ENCODE measurements at regions not wholly inside any gene's neighbourhood (a gene's known extent, or its start where the extent isn't known, plus 50 kb on each side); places are given as distances from the start of the nearest gene placed in this dataset.

DNA sequence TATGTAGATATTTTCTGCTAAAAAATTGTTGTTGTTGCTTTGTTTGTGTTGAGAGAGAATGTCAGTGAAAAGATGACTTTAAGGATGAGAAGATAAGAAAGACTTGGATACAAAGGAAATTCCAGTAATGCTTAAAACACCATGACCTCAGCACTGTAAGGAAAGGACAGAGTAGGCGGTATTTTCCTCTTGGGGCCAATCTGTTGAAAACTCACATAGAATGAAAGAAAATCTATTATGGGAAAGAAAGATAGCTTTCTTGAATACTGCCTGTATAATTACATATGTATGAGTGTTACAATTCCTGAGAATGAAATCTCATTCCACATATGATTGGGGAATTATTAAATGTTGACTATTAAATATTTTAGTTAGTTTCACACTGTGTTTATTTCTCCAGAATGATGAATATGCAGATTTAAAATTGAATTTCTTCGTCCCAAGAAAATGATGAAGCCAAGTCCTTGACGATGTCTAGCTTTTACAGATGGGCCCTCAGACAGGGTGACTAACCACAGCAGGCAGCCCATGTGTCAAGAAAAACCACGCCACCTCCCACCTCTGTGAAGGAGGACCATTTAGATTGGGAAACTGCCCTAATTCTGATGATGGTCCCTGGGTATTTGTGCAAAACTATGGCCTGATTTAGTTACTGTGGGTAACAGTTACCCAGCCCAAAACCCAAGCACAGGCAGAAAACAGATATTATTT lies 49.7 kb upstream of the LMO4 start:
- TF ChIP-seq CTCF (IDR thresholded peaks at IDR 0.05): no peak
- TF ChIP-seq POLR2A (IDR thresholded peaks at IDR 0.05): no peak

All from thyroid gland (tissue), 4 donors.